ENCODE measurements at regions not wholly inside any gene's neighbourhood (a gene's known extent, or its start where the extent isn't known, plus 50 kb on each side); places are given as distances from the start of the nearest gene placed in this dataset.
"Not testable (repeated sequence)": the region's sequence is repeated elsewhere in the genome, so short reads cannot be mapped to it uniquely, and the experiment has no call there.

- intact Hi-C loops (cut with DNase I; ENCODE audit: low total_unique reads), result no loop called here
- no peak for TF ChIP-seq POLR2A (IDR thresholded peaks at IDR 0.05)
- no peak for TF ChIP-seq POLR2AphosphoS5 (IDR thresholded peaks at IDR 0.05)
- TF ChIP-seq CTCF (IDR thresholded peaks at IDR 0.05), result no peak
- H3K36me3 ChIP-seq, result no peaks in the 10 kb centered on the region
Observed at GRCh38 chr6:135722679-135723078, 128.8 kb upstream of the PDE7B start.

GRCh38 chr6:135728589-135728988, 122.9 kb upstream of the PDE7B start:
- Histone ChIP-seq H3K4me1 (no peaks in the 10 kb centered on the region), H3K4me3 (no peak overlapping the region), H3K27me3 (no peaks in the 10 kb centered on the region), H3K36me3 (no peaks in the 10 kb centered on the region), H3K27ac (no peak overlapping the region), H3K9me3 (peaks cover 6 to 31% of the 10 kb centered on the region in 2 donors)
- intact Hi-C loops (cut with DNase I; ENCODE audit: low total_unique reads), result no loop called here
- TF ChIP-seq POLR2AphosphoS5 (IDR thresholded peaks at IDR 0.05) (no peak), POLR2A (IDR thresholded peaks at IDR 0.05) (no peak), CTCF (IDR thresholded peaks at IDR 0.05) (no peak)
- DNase-seq (ENCODE audit: low spot score in 2 of 2), result no peak

More at GRCh38 chr6:135722679-135723078, 128.8 kb upstream of the PDE7B start:
- no peaks in the 10 kb centered on the region for H3K4me1 ChIP-seq
- H3K9me3 ChIP-seq, result peaks cover 6 to 34% of the 10 kb centered on the region in 2 donors
- no peak overlapping the region for H3K4me3 ChIP-seq
- H3K27me3 ChIP-seq, result no peaks in the 10 kb centered on the region
- DNase-seq (ENCODE audit: low spot score in 2 of 2), result no peak
- no peak overlapping the region for H3K27ac ChIP-seq

- Histone ChIP-seq H3K27ac (no peak overlapping the region), H3K4me1 (no peaks in the 10 kb centered on the region), H3K4me3 (no peak overlapping the region), H3K27me3 (no peaks in the 10 kb centered on the region), H3K36me3 (no peaks in the 10 kb centered on the region), H3K9me3 (peaks cover 3 to 14% of the 10 kb centered on the region in 2 donors)
- DNase-seq (ENCODE audit: low spot score in 2 of 2), result no peak
- TF ChIP-seq CTCF (IDR thresholded peaks at IDR 0.05) (no peak), POLR2A (IDR thresholded peaks at IDR 0.05) (no peak), POLR2AphosphoS5 (IDR thresholded peaks at IDR 0.05) (no peak)
- intact Hi-C loops (cut with DNase I; ENCODE audit: low total_unique reads), result loop anchor here (5.0 kb wide), 1 partner anchor 71 kb away; no protein-coding TSS in a partner anchor
Observed at GRCh38 chr6:135731116-135731515, 120.4 kb upstream of the PDE7B start.

GRCh38 chr6:135736351-135736750, 115.2 kb upstream of the PDE7B start:
- H3K27ac ChIP-seq; H3K27me3 ChIP-seq; DNase-seq (ENCODE audit: low spot score in 2 of 2); intact Hi-C loops (cut with DNase I; ENCODE audit: low total_unique reads); H3K9me3 ChIP-seq; H3K36me3 ChIP-seq; H3K4me3 ChIP-seq; H3K4me1 ChIP-seq: not testable (repeated sequence)

GRCh38 chr6:135738636-135739035, 112.9 kb upstream of the PDE7B start:
- TF ChIP-seq POLR2A (IDR thresholded peaks at IDR 0.05), result no peak
- no peak for DNase-seq (ENCODE audit: low spot score in 2 of 2)
- Histone ChIP-seq H3K27ac (no peak overlapping the region), H3K36me3 (no peaks in the 10 kb centered on the region), H3K4me1 (no peaks in the 10 kb centered on the region), H3K9me3 (no peaks in the 10 kb centered on the region), H3K4me3 (no peak overlapping the region), H3K27me3 (no peaks in the 10 kb centered on the region)
- intact Hi-C loops (cut with DNase I; ENCODE audit: low total_unique reads), result no loop called here

- intact Hi-C loops (cut with DNase I; ENCODE audit: low total_unique reads), result no loop called here
- no peaks in the 10 kb centered on the region for H3K27me3 ChIP-seq
- no peaks in the 10 kb centered on the region for H3K4me1 ChIP-seq
- H3K4me3 ChIP-seq, result no peak overlapping the region
- TF ChIP-seq CTCF (IDR thresholded peaks at IDR 0.05), result no peak
- no peak for TF ChIP-seq POLR2A (IDR thresholded peaks at IDR 0.05)
- no peak for TF ChIP-seq POLR2AphosphoS5 (IDR thresholded peaks at IDR 0.05)
- no peaks in the 10 kb centered on the region for H3K36me3 ChIP-seq
- no peak for DNase-seq (ENCODE audit: low spot score in 2 of 2)
- H3K27ac ChIP-seq, result no peak overlapping the region
- H3K9me3 ChIP-seq, result no peaks in the 10 kb centered on the region
Observed at GRCh38 chr6:135739288-135739687, 112.2 kb upstream of the PDE7B start.

Data from breast epithelium (tissue), 4 donors.